Fibroblast of mammary gland (primary cell): ENCODE measurements at regions not wholly inside any gene's neighbourhood (a gene's known extent, or its start where the extent isn't known, plus 50 kb on each side); places are given as distances from the start of the nearest gene placed in this dataset.

Experiments used
- DNase-seq: peaks from one replicate; pipeline ENCODE4 v3.0.0-alpha.2; 2010; ENCODE audit warnings: low read depth
- H3K4me3 ChIP-seq: 2 replicates; pipeline ENCODE4 v1.5.1; 2011; ENCODE audit warnings: low read depth, mild to moderate bottlenecking, low read length, moderate library complexity; ENCODE audit not compliant: control insufficient read depth
- TF ChIP-seq, protein P1 (sequence below): conservative IDR thresholded peaks from 2 replicates; pipeline ENCODE4 v1.5.1; 2011; ENCODE audit warnings: low read depth, low read length, inconsistent platforms; ENCODE audit not compliant: control insufficient read depth, insufficient read depth

DNA sequence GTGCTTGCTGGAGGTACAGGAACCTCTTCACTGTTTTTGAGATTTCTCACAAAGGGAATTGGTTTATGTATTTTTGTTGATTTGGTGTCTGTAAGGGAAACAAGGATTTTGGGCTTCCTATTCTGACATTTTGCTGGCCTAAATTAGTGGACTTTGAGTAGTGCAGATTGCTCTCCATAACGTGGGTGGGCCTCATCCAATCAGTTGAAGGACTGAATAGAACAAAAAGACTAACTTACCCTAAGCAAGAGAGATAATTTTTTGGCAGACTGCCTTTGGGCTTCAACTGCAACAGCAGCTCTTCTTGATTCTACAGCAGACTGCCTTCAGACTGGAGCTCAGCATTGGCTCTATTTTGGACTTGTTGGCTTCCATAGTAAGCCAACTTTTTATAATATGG lies 93.2 kb downstream of the MSX2 start:
- H3K4me3 ChIP-seq = no peak overlapping the region
- DNase-seq = no peak
- TF ChIP-seq, protein P1, sequence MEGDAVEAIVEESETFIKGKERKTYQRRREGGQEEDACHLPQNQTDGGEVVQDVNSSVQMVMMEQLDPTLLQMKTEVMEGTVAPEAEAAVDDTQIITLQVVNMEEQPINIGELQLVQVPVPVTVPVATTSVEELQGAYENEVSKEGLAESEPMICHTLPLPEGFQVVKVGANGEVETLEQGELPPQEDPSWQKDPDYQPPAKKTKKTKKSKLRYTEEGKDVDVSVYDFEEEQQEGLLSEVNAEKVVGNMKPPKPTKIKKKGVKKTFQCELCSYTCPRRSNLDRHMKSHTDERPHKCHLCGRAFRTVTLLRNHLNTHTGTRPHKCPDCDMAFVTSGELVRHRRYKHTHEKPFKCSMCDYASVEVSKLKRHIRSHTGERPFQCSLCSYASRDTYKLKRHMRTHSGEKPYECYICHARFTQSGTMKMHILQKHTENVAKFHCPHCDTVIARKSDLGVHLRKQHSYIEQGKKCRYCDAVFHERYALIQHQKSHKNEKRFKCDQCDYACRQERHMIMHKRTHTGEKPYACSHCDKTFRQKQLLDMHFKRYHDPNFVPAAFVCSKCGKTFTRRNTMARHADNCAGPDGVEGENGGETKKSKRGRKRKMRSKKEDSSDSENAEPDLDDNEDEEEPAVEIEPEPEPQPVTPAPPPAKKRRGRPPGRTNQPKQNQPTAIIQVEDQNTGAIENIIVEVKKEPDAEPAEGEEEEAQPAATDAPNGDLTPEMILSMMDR = no peak

DNA sequence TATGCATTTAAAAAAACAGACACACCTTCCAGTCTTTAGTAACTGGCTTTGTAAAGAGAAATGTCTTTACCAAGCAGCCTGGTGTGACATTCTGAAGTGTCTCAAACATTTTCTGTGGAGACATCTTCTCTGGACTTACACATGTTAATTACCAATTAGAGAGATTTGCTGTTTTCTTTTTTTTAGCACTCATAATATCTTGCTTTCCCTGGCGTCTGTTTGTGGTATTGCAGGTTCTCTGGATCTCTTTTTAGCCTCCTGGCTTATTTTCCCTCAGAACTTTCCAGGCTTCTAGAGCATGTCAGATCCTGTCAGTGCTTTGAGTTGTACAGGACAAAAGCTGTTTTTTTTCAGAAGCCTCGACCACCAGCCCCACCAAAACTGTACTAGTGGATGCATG lies 92.5 kb downstream of the MSX2 start:
- no peak for DNase-seq
- H3K4me3 ChIP-seq = no peak overlapping the region
- TF ChIP-seq, protein P1 = peak; percentile 43

DNA sequence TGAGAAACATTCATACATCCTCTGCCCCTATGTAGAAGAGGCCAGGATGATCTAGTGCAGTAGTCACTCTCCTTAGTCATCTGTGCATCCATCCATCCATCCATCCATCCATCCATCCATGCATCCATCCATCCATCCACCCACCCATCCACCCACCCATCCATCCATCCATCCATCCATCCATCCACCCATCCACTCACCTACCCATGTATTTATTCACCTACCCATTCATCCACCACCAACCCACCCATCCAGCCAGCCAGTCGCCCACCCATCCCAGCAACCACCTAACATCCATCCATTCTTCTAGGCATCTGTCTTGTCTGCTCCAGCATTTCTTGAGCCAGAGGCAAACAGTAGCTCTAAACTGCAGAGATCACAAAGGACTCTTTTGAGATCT lies 87.1 kb downstream of the MSX2 start:
- TF ChIP-seq, protein P1 = no peak
- no peak overlapping the region for H3K4me3 ChIP-seq
- no peak for DNase-seq

DNA sequence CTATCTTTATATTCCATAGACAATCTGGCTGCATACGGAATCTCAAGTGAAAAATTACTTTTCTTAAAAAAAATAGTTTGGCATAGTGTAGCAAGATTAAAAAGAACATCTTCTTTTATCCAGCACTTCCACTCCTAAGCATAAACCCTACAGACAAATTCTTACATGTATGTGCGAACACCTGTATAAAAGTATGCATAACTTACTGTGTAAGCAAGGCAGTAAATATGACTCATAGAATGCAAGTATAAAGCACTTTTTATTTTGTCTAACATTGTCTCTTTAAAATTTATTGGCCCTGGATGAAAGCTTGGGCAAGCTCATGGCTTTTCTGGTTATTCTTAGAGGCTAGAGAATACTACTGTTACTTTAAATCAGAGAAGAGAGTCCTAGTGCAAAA lies 86.4 kb downstream of the MSX2 start:
- no peak overlapping the region for H3K4me3 ChIP-seq
- no peak for DNase-seq
- TF ChIP-seq, protein P1 = no peak

- DNase-seq = no peak
- TF ChIP-seq, protein P1 = no peak
- H3K4me3 ChIP-seq = no peak overlapping the region
These were observed 83.1 kb downstream of the MSX2 start for GRCh38 chr5:174807471-174807870.

- TF ChIP-seq, protein P1 = no peak
- no peak for DNase-seq
- no peak overlapping the region for H3K4me3 ChIP-seq
These were observed 82.3 kb downstream of the MSX2 start for GRCh38 chr5:174806729-174807128.

GRCh38 chr5:174801798-174802197 lies 77.4 kb downstream of the MSX2 start:
- TF ChIP-seq, protein P1 = no peak
- no peak overlapping the region for H3K4me3 ChIP-seq
- DNase-seq = peak; percentile 57
